Heart right ventricle (tissue), 16 donors: ENCODE measurements at regions not wholly inside any gene's neighbourhood (a gene's known extent, or its start where the extent isn't known, plus 50 kb on each side); places are given as distances from the start of the nearest gene placed in this dataset.

Source experiments
- ATAC-seq, 8 donors: fragments of 200-7000 bp; cut with Tn5 transposase; one replicate each; pipeline ENCODE4 v1.9.1; 2020; ENCODE audit warnings: mild to moderate bottlenecking in 8 of 8, moderate library complexity in 8 of 8, moderate number of reproducible peaks in 1 of 8
- DNase-seq, 2 donors: peaks; one replicate each; pipeline ENCODE4 v3.0.0-alpha.2; 2020
- H3K27ac ChIP-seq, 10 donors: fragments of 200-600 bp; sonication (generic) in 2 of 10; one replicate each; pipeline versions ENCODE4 v1.5.0 to v1.8.0; 2020 to 2022; ENCODE audit warnings: mild to moderate bottlenecking in 3 of 10
- H3K27me3 ChIP-seq, 7 donors: fragments of 200-600 bp; one replicate each; pipeline ENCODE4 v1.8.0; 2021 to 2022; ENCODE audit warnings: mild to moderate bottlenecking in 2 of 7
- H3K36me3 ChIP-seq, 9 donors: fragments of 200-600 bp; sonication (generic) in 1 of 9; one replicate each; pipeline versions ENCODE4 v1.5.0 to v1.8.0; 2020 to 2022; ENCODE audit warnings: mild to moderate bottlenecking in 2 of 9
- H3K4me1 ChIP-seq, 9 donors: fragments of 200-600 bp; sonication (generic) in 1 of 9; one replicate each; pipeline versions ENCODE4 v1.5.0 to v1.8.0; 2020 to 2022; ENCODE audit warnings: mild to moderate bottlenecking in 4 of 9
- H3K4me3 ChIP-seq, 10 donors: fragments of 200-600 bp; sonication (generic) in 2 of 10; one replicate each; pipeline versions ENCODE4 v1.5.0 to v1.8.0; 2020 to 2022; ENCODE audit warnings: mild to moderate bottlenecking in 7 of 10, moderate library complexity in 2 of 10
- H3K9me3 ChIP-seq, 11 donors: fragments of 200-600 bp in 10 of 11; sonication (generic) in 2 of 11; one replicate each; pipeline versions ENCODE4 v1.5.0 to v1.8.0; 2013 to 2022; ENCODE audit warnings: mild to moderate bottlenecking in 2 of 11, control low read depth in 1 of 11, moderate library complexity in 1 of 11
- WGBS, 2 donors: extraction: QIAGEN DNeasy Blood & Tissue Kit; methylation state at CpG; one replicate each; pipeline ENCODE4 v1.1.7; 2013; ENCODE audit warnings: inconsistent platforms in 1 of 2; 5-methylcytosine and 5-hydroxymethylcytosine counted together
- intact Hi-C, 10 donors: fragments of 100-400 bp; cut with DNase I; formaldehyde crosslinking; loops; one replicate each; pipeline versions ENCODE4 v1.11.1 to v1.14.2; 2022
- TF ChIP-seq, protein P1 (sequence below), 9 donors: fragments of 200-600 bp; sonication (generic) in 2 of 9; IDR thresholded peaks; one replicate each; pipeline versions ENCODE4 v1.5.0 to v1.8.0; 2021 to 2022; ENCODE audit warnings: antibody characterized with exemption in 9 of 9, mild to moderate bottlenecking in 5 of 9, moderate library complexity in 1 of 9
- donor health status: Arrhythmogenic right ventricular cardiomyopathy.
- donor health status: ischemic (EF 13 %, LVEDD 7.1; RV severe dilation, severe dysfunction).
- donor health status: healthy with polysubstance abuse.
- donor health status: DM: no; HTN: yes; CAD: no.
- donor health status: DM: no; HTN: no; CAD: no.
- donor health status: ischemic (EF 25% LVEDD 6.9; RV normal size, moderate dysfunction).
- donor health status: ischemic (EF 25% LVEDD 5.7; RV mildly dilated, moderate dysfunction).
- donor health status: healthy.
- donor health status: DM: yes; HTN: yes; CAD: no.
- donor health status: Ischemic cardiomyopathy.
- donor health status: ischemic (EF 35%, LVEDD 5.7; RV mildly dilated, moderate dysfunction).
- donor health status: nonischemic (EF 11% LVEDD 7.7; RV severe dilation, severe dysfunction).
- donor health status: DM: yes; HTN: yes; CAD: no.
- donor health status: PGD.
- donor health status: ischemic (EF 29% LVEDD 5.4; RV normal size, mild dysfunction).
- donor health status: nonischemic (EF 23%, LVEDD 6.1; RV moderate dilation, normal function).

DNA sequence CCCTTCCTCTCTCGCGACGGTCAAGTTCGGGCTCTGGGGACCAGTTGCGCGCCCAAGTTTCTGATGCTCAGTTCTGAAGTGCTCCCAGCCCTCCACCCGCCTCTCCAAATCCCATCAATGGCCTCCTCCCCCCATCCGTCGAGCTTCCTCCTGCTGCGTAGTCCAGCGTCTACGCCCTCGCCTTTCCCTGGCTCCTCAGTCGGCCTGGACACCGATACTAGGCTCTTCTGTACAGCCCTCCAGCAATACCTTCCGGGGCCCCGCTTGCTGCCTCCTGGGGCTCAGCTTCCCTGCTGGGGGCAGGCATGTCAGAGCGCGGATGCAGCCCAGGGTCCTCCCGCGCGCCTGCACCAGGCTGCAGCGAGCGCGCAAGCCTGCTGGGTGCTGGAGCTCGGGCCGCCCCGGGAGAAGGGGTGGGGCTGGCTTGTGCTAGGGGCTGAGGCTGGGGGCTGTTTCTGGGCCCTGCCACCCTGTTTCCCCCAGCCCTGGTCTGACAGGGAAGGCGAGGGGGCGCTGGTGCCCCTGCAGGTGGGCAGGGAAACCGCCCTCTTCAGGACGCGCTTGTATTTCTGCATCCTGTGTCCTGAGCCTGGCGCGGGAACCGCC lies 353.3 kb upstream of the SUCLG2 start:
- DNase-seq (no peak), ATAC-seq (peak in 1 of 8 donors; percentile 15)
- Histone ChIP-seq H3K9me3 (no peaks in the 10 kb centered on the region), H3K27me3 (peaks cover 0 to 70% (median 34%) of the 10 kb centered on the region in 7 donors), H3K27ac (no peak overlapping the region), H3K4me1 (peaks cover 0 to 10% (median 0%) of the 10 kb centered on the region in 9 donors), H3K4me3 (peak overlapping the region in 6 of 10 donors; percentile 12 to 35 (median 27)), H3K36me3 (no peaks in the 10 kb centered on the region)
- WGBS, 2 donors = 0 to 2% methylated on average over 36 of the region's 36 CpGs
- intact Hi-C loops = no loop called here
- TF ChIP-seq, protein P1, sequence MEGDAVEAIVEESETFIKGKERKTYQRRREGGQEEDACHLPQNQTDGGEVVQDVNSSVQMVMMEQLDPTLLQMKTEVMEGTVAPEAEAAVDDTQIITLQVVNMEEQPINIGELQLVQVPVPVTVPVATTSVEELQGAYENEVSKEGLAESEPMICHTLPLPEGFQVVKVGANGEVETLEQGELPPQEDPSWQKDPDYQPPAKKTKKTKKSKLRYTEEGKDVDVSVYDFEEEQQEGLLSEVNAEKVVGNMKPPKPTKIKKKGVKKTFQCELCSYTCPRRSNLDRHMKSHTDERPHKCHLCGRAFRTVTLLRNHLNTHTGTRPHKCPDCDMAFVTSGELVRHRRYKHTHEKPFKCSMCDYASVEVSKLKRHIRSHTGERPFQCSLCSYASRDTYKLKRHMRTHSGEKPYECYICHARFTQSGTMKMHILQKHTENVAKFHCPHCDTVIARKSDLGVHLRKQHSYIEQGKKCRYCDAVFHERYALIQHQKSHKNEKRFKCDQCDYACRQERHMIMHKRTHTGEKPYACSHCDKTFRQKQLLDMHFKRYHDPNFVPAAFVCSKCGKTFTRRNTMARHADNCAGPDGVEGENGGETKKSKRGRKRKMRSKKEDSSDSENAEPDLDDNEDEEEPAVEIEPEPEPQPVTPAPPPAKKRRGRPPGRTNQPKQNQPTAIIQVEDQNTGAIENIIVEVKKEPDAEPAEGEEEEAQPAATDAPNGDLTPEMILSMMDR (IDR thresholded peaks at IDR 0.05) = no peak

DNA sequence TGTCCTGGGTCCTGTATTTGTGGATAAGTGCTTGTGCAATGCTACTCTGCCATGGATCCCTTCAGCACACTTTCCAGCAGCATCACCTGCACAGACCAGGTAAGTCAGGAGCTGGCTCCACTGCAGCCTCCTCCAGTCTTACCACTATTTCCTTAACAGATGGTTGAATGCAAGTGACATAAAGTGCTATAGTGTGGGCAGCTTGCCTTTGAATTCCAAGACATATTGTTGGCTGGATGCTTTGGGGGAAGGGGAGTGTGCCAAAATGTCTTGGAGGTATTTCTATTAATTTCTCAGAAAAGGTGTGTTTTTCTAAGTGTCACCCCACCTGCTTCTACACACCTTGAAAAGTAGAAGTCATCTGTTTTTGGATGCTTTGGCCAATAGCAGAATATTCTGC lies 352.2 kb upstream of the SUCLG2 start:
- TF ChIP-seq, protein P1 (IDR thresholded peaks at IDR 0.05) = no peak
- DNase-seq (no peak), ATAC-seq (no peak)
- H3K36me3 ChIP-seq = no peaks in the 10 kb centered on the region
- intact Hi-C loops = no loop called here
- H3K27me3 ChIP-seq = peaks cover 0 to 79% (median 34%) of the 10 kb centered on the region in 7 donors
- H3K27ac ChIP-seq = no peak overlapping the region
- H3K9me3 ChIP-seq = peaks cover 0 to 2% (median 0%) of the 10 kb centered on the region in 11 donors
- peaks cover 0 to 10% (median 0%) of the 10 kb centered on the region in 9 donors for H3K4me1 ChIP-seq
- no peak overlapping the region for H3K4me3 ChIP-seq

DNA sequence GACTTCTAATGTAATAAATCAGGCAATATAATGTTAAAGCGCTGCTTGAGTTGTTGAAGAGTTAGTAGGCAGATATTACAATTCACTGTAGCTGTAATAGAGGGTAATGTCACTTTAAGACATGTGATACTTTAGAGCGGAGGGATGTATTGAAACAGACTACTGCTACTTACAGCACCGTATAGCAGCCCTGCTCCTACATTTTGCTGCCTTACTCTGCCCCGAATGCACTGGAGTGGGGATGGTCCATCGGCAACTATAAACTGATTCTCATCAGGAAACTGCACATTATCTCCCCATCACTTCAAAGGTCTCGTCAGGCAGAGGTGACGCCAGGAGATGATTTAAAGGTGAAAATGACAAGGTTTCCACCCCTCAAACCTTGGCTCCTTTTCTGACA lies 349.7 kb upstream of the SUCLG2 start:
- Histone ChIP-seq H3K4me3 (no peak overlapping the region), H3K36me3 (no peaks in the 10 kb centered on the region), H3K27ac (no peak overlapping the region), H3K9me3 (peaks cover 0 to 6% (median 0%) of the 10 kb centered on the region in 11 donors), H3K27me3 (peaks cover 0 to 80% (median 34%) of the 10 kb centered on the region in 7 donors), H3K4me1 (peaks cover 0 to 10% (median 0%) of the 10 kb centered on the region in 9 donors)
- intact Hi-C loops = no loop called here
- ATAC-seq = no peak
- DNase-seq = no peak
- TF ChIP-seq, protein P1 (IDR thresholded peaks at IDR 0.05) = no peak
- WGBS, 2 donors = 26 to 29% methylated on average over 7 of the region's 7 CpGs

DNA sequence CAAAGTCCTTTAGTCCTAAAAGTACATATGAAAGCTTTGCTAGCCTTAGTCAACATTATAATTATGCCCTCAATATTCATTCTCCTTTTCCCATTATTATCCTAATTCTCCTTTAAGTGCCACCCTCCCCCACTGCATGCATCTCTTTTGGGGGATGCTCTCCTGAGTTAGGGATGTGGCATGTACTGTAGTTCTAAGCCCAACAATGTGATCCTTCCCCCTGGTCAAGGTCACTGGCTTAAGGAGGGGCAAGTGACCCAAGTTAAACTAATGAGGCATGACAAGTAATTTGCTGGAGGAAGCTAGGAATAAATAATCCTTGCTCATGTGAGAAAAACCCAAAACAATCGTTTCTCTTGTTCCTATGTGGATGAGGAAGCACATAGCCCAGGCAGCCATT lies 343.9 kb upstream of the SUCLG2 start:
- Histone ChIP-seq H3K9me3 (peaks cover 0 to 6% (median 0%) of the 10 kb centered on the region in 11 donors), H3K4me1 (no peaks in the 10 kb centered on the region), H3K36me3 (no peaks in the 10 kb centered on the region), H3K27me3 (peaks cover 0 to 22% (median 4%) of the 10 kb centered on the region in 7 donors), H3K27ac (no peak overlapping the region), H3K4me3 (no peak overlapping the region)
- TF ChIP-seq, protein P1 (IDR thresholded peaks at IDR 0.05) = no peak
- ATAC-seq (no peak), DNase-seq (no peak)
- 58 to 68% methylated on average over 1 of the region's 1 CpG for WGBS, 2 donors
- intact Hi-C loops = no loop called here
